GM23248 (cell line): ENCODE measurements at regions not wholly inside any gene's neighbourhood (a gene's known extent, or its start where the extent isn't known, plus 50 kb on each side); places are given as distances from the start of the nearest gene placed in this dataset.

Experiments used
- DNase-seq: peaks from one replicate; pipeline ENCODE4 v3.0.0-alpha.2; 2015
- H2AFZ ChIP-seq: fragments of 200-600 bp; sonication (generic); 2 replicates; pipeline ENCODE4 v1.6.1; 2016; ENCODE audit warnings: antibody characterized with exemption
- H3F3A ChIP-seq: fragments of 200-600 bp; sonication (generic); 2 replicates; pipeline ENCODE4 v1.6.1; 2016; ENCODE audit warnings: mild to moderate bottlenecking, antibody characterized with exemption, mixed run types; ENCODE audit not compliant: insufficient read depth
- H3K27ac ChIP-seq: fragments of 200-600 bp; sonication (generic); 2 replicates; pipeline ENCODE4 v1.5.1; 2016; ENCODE audit warnings: mild to moderate bottlenecking
- H3K27me3 ChIP-seq: fragments of 200-600 bp; sonication (generic); replicated peaks from 2 replicates; pipeline ENCODE4 v1.6.1; 2016; ENCODE audit warnings: mild to moderate bottlenecking; ENCODE audit not compliant: insufficient read depth
- H3K36me3 ChIP-seq: fragments of 200-600 bp; sonication (generic); 2 replicates; pipeline ENCODE4 v1.6.1; 2016; ENCODE audit warnings: low read depth, mild to moderate bottlenecking
- H3K4me1 ChIP-seq: fragments of 200-600 bp; sonication (generic); 2 replicates; pipeline ENCODE4 v1.6.1; 2016; ENCODE audit warnings: mild to moderate bottlenecking; ENCODE audit not compliant: insufficient read depth
- H3K4me2 ChIP-seq: fragments of 200-600 bp; sonication (generic); one replicate; pipeline ENCODE4 v1.6.1; 2016; ENCODE audit warnings: mild to moderate bottlenecking; ENCODE audit not compliant: unreplicated experiment
- H3K4me3 ChIP-seq: fragments of 200-600 bp; sonication (generic); 2 replicates; pipeline ENCODE4 v1.5.1; 2016; ENCODE audit warnings: mild to moderate bottlenecking
- H3K79me2 ChIP-seq: fragments of 200-600 bp; sonication (generic); 2 replicates; pipeline ENCODE4 v1.6.1; 2016; ENCODE audit warnings: mild to moderate bottlenecking; ENCODE audit not compliant: insufficient read depth
- H3K9ac ChIP-seq: fragments of 200-600 bp; sonication (generic); 2 replicates; pipeline ENCODE4 v1.6.1; 2016; ENCODE audit warnings: mild to moderate bottlenecking
- H3K9me2 ChIP-seq: fragments of 200-600 bp; sonication (generic); 2 replicates; pipeline ENCODE4 v1.6.1; 2016; ENCODE audit warnings: mixed run types, mild to moderate bottlenecking, moderate library complexity; ENCODE audit not compliant: insufficient read depth
- H3K9me3 ChIP-seq: fragments of 200-600 bp; sonication (generic); one replicate; pipeline ENCODE4 v1.6.1; 2017; ENCODE audit warnings: low read depth
- H4K20me1 ChIP-seq: fragments of 200-600 bp; sonication (generic); 2 replicates; pipeline ENCODE4 v1.6.0; 2016; ENCODE audit not compliant: insufficient read depth
- EZH2 ChIP-seq: fragments of 200-600 bp; sonication (generic); IDR thresholded peaks from 2 replicates; pipeline ENCODE4 v1.6.1; 2018; ENCODE audit warnings: antibody characterized with exemption, mild to moderate bottlenecking; ENCODE audit not compliant: insufficient read depth, poor library complexity, severe bottlenecking
- EZH2phosphoT487 ChIP-seq: fragments of 200-600 bp; sonication (generic); IDR thresholded peaks from 2 replicates; pipeline ENCODE4 v1.6.1; 2018; ENCODE audit warnings: antibody characterized with exemption, moderate library complexity, mild to moderate bottlenecking, low read depth; ENCODE audit not compliant: insufficient read depth
- WGBS, 2 experiments: methylation state at CpG; one replicate each; pipeline ENCODE4 v1.1.6; 2015 to 2017; ENCODE audit warnings: low lambda C conversion rate in 2 of 2, low coverage in 1 of 2; ENCODE audit errors: missing lambda C conversion rate in 2 of 2; 5-methylcytosine and 5-hydroxymethylcytosine counted together
- in situ Hi-C: fragments of 300-500 bp; cut with MboI; formaldehyde crosslinking; loops from 2 replicates; pipeline ENCODE4 v1.15.0; 2020

DNA sequence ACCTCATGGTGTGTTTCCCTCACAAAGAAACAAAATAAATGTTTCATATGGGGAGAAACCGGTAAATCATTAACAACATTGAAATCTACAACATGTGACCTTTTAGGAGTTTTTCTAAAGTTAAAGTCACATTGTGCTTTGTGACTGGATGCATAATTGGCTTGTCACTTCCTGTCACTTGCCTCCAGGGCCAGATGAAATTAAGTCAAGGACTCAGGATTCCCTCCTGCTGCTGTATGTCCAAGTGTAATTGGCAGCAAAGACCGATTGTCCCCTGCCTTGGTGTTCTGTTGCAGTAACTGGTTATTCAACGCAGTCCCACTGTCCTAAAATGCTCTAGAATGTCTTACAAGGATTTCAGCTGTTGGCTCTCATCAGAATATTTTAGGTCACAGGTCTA lies 448.2 kb downstream of the LIG4 start:
- 44 to 50% methylated on average over 3 of the region's 3 CpGs for WGBS, 2 experiments
- H3K9ac ChIP-seq = peak overlapping the region; percentile 34; the same call in 1 of the 2 replicates
- peak overlapping the region; percentile 75 for H3K4me2 ChIP-seq
- H4K20me1 ChIP-seq = no peaks in the 10 kb centered on the region
- H3F3A ChIP-seq = peaks cover 9% of the 10 kb centered on the region
- H3K9me3 ChIP-seq = no peaks in the 10 kb centered on the region
- H2AFZ ChIP-seq = peak overlapping the region; percentile 64; the same call in 1 of the 2 replicates
- peaks cover 85% of the 10 kb centered on the region for H3K79me2 ChIP-seq
- DNase-seq = peak; percentile 16
- in situ Hi-C loops = no loop called here
- TF ChIP-seq EZH2phosphoT487 = no peak
- no peak for TF ChIP-seq EZH2
- H3K27ac ChIP-seq = peak overlapping the region; percentile 54; the same call in 1 of the 2 replicates
- H3K4me3 ChIP-seq = peak overlapping the region; percentile 46; the same call in 1 of the 2 replicates
- H3K36me3 ChIP-seq = no peaks in the 10 kb centered on the region
- H3K27me3 ChIP-seq = no peaks in the 10 kb centered on the region
- no peaks in the 10 kb centered on the region for H3K9me2 ChIP-seq
- H3K4me1 ChIP-seq = peaks cover 43% of the 10 kb centered on the region

DNA sequence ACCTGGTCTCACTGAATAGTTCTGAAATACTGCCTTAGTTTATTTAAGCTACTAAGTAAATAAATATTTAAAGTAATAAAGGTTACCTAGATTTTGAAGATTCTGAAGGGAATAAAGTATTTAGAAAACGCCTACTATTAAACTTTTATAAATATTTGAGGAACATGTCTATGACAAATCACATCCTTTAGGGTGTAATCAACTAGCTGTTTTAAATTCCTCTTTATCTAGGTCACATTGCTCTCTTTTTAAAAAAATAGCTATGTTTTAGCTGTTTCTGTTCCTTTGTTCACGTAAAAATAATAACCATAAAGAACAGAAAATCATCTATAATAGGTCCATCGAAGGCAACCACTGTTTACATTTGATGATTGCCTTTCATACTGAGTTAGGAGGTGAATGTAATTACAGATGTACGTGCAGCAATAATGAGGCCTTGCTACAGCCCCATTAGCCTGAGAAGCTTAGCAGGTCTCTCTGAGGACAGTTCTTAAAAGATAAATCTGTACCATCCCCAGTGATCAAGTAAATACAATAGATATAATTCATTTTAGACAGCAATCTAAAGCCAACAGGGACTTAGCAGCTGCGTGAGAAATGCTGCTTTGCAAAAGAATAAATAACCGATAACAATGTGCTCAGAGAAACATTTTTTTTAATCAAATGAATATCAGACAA lies 449.5 kb downstream of the LIG4 start:
- Histone ChIP-seq H3K9me3 (no peaks in the 10 kb centered on the region), H2AFZ (peak overlapping the region; percentile 64), H4K20me1 (no peaks in the 10 kb centered on the region), H3K9ac (peak overlapping the region; percentile 34), H3K27me3 (no peaks in the 10 kb centered on the region), H3K79me2 (peaks cover 85% of the 10 kb centered on the region), H3K27ac (peak overlapping the region; percentile 54), H3F3A (peaks cover 9% of the 10 kb centered on the region), H3K9me2 (no peaks in the 10 kb centered on the region), H3K36me3 (no peaks in the 10 kb centered on the region), H3K4me1 (peaks cover 43% of the 10 kb centered on the region), H3K4me3 (peak overlapping the region; percentile 46), H3K4me2 (peak overlapping the region; percentile 75)
- no peak for TF ChIP-seq EZH2
- TF ChIP-seq EZH2phosphoT487 = no peak
- WGBS, 2 experiments = 41% methylated on average over 6 of the region's 6 CpGs
- in situ Hi-C loops = no loop called here
- peak; percentile 61 for DNase-seq

DNA sequence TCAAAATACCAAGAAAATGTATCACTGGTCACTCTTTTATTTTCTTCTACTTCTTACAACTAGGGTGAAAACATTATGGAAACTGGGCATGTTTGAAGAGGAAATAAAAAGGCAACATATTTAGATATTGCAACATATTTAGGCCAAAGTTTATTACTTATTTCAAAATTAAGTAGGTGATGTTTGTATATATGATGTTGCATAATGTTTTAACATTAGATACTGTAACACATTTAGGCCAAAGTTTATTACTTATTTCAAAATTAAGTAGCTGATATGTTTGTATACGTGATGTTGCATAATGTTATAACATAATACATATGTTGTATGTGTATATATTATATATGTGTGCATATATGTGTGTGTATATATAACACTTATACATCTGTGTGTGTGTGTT lies 451.3 kb downstream of the LIG4 start:
- Histone ChIP-seq H3K79me2 (peaks cover 85% of the 10 kb centered on the region), H3K4me1 (peaks cover 43% of the 10 kb centered on the region), H3K9me2 (no peaks in the 10 kb centered on the region), H4K20me1 (no peaks in the 10 kb centered on the region), H3K9me3 (no peaks in the 10 kb centered on the region), H3K4me2 (no peak overlapping the region), H3K27me3 (no peaks in the 10 kb centered on the region), H3K4me3 (no peak overlapping the region), H3F3A (peaks cover 9% of the 10 kb centered on the region), H3K27ac (no peak overlapping the region), H3K9ac (no peak overlapping the region), H3K36me3 (no peaks in the 10 kb centered on the region), H2AFZ (no peak overlapping the region)
- TF ChIP-seq EZH2 = no peak
- no peak for TF ChIP-seq EZH2phosphoT487
- DNase-seq = no peak
- in situ Hi-C loops = no loop called here
- WGBS, 2 experiments = 72% methylated on average over 1 of the region's 1 CpG

DNA sequence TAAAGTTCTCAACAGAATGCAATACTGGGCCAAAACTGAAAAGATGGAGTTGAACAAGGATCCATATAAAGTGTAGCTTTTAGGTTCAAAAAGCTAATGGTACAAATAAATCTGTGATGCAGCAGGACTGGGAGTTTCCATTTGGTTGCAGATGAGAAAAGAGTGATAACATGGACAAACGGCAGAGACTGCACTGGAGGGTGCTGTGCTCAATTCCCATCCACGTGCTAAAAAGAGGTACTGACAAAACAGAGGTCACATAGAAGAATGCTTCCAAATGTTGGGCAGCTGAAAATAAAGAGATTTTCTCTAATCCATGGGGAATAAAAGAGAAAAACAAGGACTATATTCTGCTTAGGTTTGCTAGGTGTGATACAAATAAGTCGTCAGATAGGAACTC lies 461.6 kb downstream of the LIG4 start:
- H3K9me2 ChIP-seq = no peaks in the 10 kb centered on the region
- in situ Hi-C loops = no loop called here
- no peaks in the 10 kb centered on the region for H4K20me1 ChIP-seq
- no peaks in the 10 kb centered on the region for H3K27me3 ChIP-seq
- no peaks in the 10 kb centered on the region for H3K9me3 ChIP-seq
- 37 to 42% methylated on average over 3 of the region's 3 CpGs for WGBS, 2 experiments
- no peak for DNase-seq
- no peak overlapping the region for H3K4me3 ChIP-seq
- H3K36me3 ChIP-seq = no peaks in the 10 kb centered on the region
- peaks cover 68% of the 10 kb centered on the region for H3K79me2 ChIP-seq
- TF ChIP-seq EZH2 (no peak), EZH2phosphoT487 (no peak)
- H3K9ac ChIP-seq = no peak overlapping the region
- H2AFZ ChIP-seq = no peak overlapping the region
- no peaks in the 10 kb centered on the region for H3F3A ChIP-seq
- no peak overlapping the region for H3K4me2 ChIP-seq
- no peak overlapping the region for H3K27ac ChIP-seq
- peaks cover 9% of the 10 kb centered on the region for H3K4me1 ChIP-seq
